ENCODE measurements at regions not wholly inside any gene's neighbourhood (a gene's known extent, or its start where the extent isn't known, plus 50 kb on each side); places are given as distances from the start of the nearest gene placed in this dataset.
"Not testable (repeated sequence)": the region's sequence is repeated elsewhere in the genome, so short reads cannot be mapped to it uniquely, and the experiment has no call there.

GRCh38 chr2:226282151-226282550, 517.5 kb downstream of the IRS1 start:
- DNase-seq (ENCODE audit: low spot score): no peak

GRCh38 chr2:226280136-226280535, 519.5 kb downstream of the IRS1 start:
- not testable (repeated sequence) for DNase-seq (ENCODE audit: low spot score)

GRCh38 chr2:226275215-226275614, 524.4 kb downstream of the IRS1 start:
- no peak for DNase-seq (ENCODE audit: low spot score)

GRCh38 chr2:226274143-226274542, 525.5 kb downstream of the IRS1 start:
- DNase-seq (ENCODE audit: low spot score): no peak

GRCh38 chr2:226273440-226273839, 526.2 kb downstream of the IRS1 start:
- DNase-seq (ENCODE audit: low spot score): no peak

GRCh38 chr2:226272435-226272834, 527.2 kb downstream of the IRS1 start:
- no peak for DNase-seq (ENCODE audit: low spot score)

GRCh38 chr2:226270285-226271058, 529.1 kb downstream of the IRS1 start:
- DNase-seq (ENCODE audit: low spot score): no peak

GRCh38 chr2:226267516-226268289, 531.9 kb downstream of the IRS1 start:
- no peak for DNase-seq (ENCODE audit: low spot score)

GRCh38 chr2:226256709-226257376, 542.8 kb downstream of the IRS1 start:
- DNase-seq (ENCODE audit: low spot score): no peak

- DNase-seq (ENCODE audit: low spot score): no peak
Observed at GRCh38 chr2:226256237-226256636, 543.4 kb downstream of the IRS1 start.

GRCh38 chr2:226251661-226252060, 548.0 kb downstream of the IRS1 start:
- no peak for DNase-seq (ENCODE audit: low spot score)

GRCh38 chr2:226247289-226248275, 552.0 kb downstream of the IRS1 start:
- DNase-seq (ENCODE audit: low spot score): no peak

GRCh38 chr2:226234187-226234586, 565.4 kb downstream of the IRS1 start:
- DNase-seq (ENCODE audit: low spot score): no peak

- DNase-seq (ENCODE audit: low spot score): no peak
Observed at GRCh38 chr2:226233388-226233787, 566.2 kb downstream of the IRS1 start.

- no peak for DNase-seq (ENCODE audit: low spot score)
Observed at GRCh38 chr2:226228080-226228479, 571.5 kb downstream of the IRS1 start.

GRCh38 chr2:226227341-226227740, 572.3 kb downstream of the IRS1 start:
- DNase-seq (ENCODE audit: low spot score): no peak

- no peak for DNase-seq (ENCODE audit: low spot score)
Observed at GRCh38 chr2:226223704-226224103, 575.9 kb downstream of the IRS1 start.

GRCh38 chr2:226220511-226220910, 579.1 kb downstream of the IRS1 start:
- DNase-seq (ENCODE audit: low spot score): no peak

GRCh38 chr2:226217191-226217590, 582.4 kb downstream of the IRS1 start:
- DNase-seq (ENCODE audit: low spot score): no peak

GRCh38 chr2:226216575-226216974, 583.0 kb downstream of the IRS1 start:
- DNase-seq (ENCODE audit: low spot score): no peak

- peak; percentile 50 for DNase-seq (ENCODE audit: low spot score)
Observed at GRCh38 chr2:226215902-226216503, 583.6 kb downstream of the IRS1 start.

All from ureter (tissue), 1 donor.